ENCODE measurements at regions not wholly inside any gene's neighbourhood (a gene's known extent, or its start where the extent isn't known, plus 50 kb on each side); places are given as distances from the start of the nearest gene placed in this dataset.

DNA sequence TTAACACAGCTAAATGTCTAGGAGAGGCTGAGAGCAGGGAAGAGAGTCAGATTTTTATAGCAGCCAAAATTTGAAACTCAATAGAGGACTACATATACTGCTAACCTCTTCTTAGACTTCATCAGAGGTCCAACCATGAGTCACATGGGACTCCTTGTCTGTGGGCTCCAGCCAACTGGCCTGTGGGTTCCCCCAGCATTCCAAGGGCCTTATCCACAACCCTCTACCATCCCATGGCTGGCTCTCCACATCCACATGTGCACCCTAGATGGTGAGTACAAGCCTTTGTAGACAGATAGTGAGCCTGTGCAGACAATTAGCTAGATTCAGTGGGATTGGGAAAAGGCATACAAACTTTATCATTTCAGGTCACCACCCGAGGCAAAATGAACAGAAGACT is 901.9 kb upstream of the ZEB2 start:
- H3K27me3 Mint-ChIP-seq (ENCODE audit: low read depth): no peaks in the 10 kb centered on the region
- H3K4me1 Mint-ChIP-seq (ENCODE audit: low read depth): no peaks in the 10 kb centered on the region
- H3K36me3 Mint-ChIP-seq (ENCODE audit: low read depth): peaks cover 7% of the 10 kb centered on the region
- peaks cover 30% of the 10 kb centered on the region for H3K9me3 Mint-ChIP-seq (ENCODE audit: low read depth)
- TF ChIP-seq, protein P1, sequence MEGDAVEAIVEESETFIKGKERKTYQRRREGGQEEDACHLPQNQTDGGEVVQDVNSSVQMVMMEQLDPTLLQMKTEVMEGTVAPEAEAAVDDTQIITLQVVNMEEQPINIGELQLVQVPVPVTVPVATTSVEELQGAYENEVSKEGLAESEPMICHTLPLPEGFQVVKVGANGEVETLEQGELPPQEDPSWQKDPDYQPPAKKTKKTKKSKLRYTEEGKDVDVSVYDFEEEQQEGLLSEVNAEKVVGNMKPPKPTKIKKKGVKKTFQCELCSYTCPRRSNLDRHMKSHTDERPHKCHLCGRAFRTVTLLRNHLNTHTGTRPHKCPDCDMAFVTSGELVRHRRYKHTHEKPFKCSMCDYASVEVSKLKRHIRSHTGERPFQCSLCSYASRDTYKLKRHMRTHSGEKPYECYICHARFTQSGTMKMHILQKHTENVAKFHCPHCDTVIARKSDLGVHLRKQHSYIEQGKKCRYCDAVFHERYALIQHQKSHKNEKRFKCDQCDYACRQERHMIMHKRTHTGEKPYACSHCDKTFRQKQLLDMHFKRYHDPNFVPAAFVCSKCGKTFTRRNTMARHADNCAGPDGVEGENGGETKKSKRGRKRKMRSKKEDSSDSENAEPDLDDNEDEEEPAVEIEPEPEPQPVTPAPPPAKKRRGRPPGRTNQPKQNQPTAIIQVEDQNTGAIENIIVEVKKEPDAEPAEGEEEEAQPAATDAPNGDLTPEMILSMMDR (IDR thresholded peaks at IDR 0.05): no peak
- DNase-seq (ENCODE audit: low spot score): no peak
- no peak overlapping the region for H3K4me3 Mint-ChIP-seq (ENCODE audit: unreplicated experiment)
- no peak overlapping the region for H3K27ac Mint-ChIP-seq (ENCODE audit: unreplicated experiment)

DNA sequence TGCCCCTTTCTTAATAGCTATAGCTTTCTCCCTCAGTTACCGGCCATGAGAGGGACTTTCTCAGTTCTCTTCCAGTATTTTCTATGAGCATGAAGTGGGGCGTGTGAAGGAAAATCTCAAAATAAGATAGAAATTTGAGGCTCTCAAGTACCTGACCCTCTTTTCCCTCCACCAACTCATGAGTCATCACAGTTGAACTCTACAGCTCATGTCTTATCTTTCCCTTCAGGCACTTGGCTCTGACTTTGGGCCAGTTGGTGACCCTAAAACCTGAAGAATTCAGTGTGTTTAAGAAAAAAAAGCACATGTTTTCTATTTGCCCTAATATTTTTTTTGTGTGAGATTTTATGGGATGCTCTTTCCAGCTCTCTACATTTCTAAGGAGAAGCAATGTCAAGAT is 896.7 kb upstream of the ZEB2 start:
- DNase-seq (ENCODE audit: low spot score): no peak

DNA sequence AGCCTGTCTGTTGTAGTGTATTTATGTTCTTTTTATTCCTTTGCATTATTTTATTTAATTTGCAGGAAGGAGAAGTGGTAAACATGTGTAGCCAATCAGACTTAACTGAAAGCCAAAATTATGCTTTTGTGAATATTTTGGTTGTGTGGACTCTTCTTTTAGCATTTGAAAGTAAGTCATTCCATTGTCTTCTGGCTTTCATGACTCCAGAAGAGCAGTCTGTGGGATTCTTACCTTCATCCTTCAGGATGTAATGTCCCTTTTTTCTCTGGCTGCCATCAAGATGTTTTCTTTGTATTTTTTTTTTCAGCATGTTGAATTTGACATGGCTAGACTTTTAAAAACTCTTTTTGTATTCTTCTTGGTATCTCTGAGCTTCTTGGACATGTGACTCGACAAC is 895.2 kb upstream of the ZEB2 start:
- peaks cover 8% of the 10 kb centered on the region for H3K4me1 Mint-ChIP-seq (ENCODE audit: low read depth)
- peaks cover 6% of the 10 kb centered on the region for H3K36me3 Mint-ChIP-seq (ENCODE audit: low read depth)
- H3K27ac Mint-ChIP-seq (ENCODE audit: unreplicated experiment): no peak overlapping the region
- no peaks in the 10 kb centered on the region for H3K27me3 Mint-ChIP-seq (ENCODE audit: low read depth)
- no peak for DNase-seq (ENCODE audit: low spot score)
- H3K4me3 Mint-ChIP-seq (ENCODE audit: unreplicated experiment): no peak overlapping the region
- H3K9me3 Mint-ChIP-seq (ENCODE audit: low read depth): peaks cover 22% of the 10 kb centered on the region
- TF ChIP-seq, protein P1 (IDR thresholded peaks at IDR 0.05): no peak

More for the DNA sequence above, 896.7 kb upstream of the ZEB2 start:
- Mint-ChIP-seq H3K4me3 (ENCODE audit: unreplicated experiment) (no peak overlapping the region), H3K9me3 (ENCODE audit: low read depth) (peaks cover 33% of the 10 kb centered on the region), H3K27ac (ENCODE audit: unreplicated experiment) (no peak overlapping the region), H3K27me3 (ENCODE audit: low read depth) (no peaks in the 10 kb centered on the region), H3K4me1 (ENCODE audit: low read depth) (no peaks in the 10 kb centered on the region), H3K36me3 (ENCODE audit: low read depth) (peaks cover 6% of the 10 kb centered on the region)
- TF ChIP-seq, protein P1 (IDR thresholded peaks at IDR 0.05): no peak

DNA sequence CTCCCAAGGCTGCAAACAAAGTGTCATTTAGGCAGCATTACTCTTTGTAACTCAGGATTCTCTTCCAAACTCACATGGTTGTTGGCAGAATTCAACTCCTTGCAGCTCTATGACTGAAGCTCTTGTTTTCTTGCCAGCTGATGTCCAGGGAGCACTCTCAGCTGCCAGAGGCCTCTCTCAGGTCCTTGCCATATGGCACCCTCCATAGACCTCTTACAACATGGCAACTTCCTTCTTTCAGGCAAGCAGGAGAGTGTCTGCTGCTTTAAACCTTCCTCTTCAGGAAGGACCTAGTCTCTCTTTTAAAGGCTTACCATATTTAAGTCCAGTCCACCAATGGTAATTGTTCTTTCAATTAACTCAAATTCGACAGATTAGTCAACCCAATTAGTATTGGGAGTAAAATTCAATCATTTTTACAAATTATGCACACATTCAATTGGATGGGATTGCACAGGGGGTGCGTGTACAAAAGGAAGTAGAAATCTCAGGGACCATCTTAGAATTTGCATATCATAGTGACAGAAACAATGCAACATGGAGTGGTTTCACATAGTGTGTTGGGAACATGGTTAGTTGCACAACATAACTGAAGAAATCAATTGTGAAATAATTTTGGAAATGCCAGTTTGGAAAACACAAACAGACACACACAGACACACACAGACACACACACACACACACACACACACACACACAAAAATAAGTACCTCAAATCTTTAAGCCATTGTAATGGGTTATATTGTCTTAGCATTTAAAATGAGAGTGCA is 893.5 kb upstream of the ZEB2 start:
- H3K27ac Mint-ChIP-seq (ENCODE audit: unreplicated experiment): no peak overlapping the region
- DNase-seq (ENCODE audit: low spot score): no peak
- peaks cover 19% of the 10 kb centered on the region for H3K4me1 Mint-ChIP-seq (ENCODE audit: low read depth)
- TF ChIP-seq, protein P1 (IDR thresholded peaks at IDR 0.05): no peak
- peaks cover 20% of the 10 kb centered on the region for H3K9me3 Mint-ChIP-seq (ENCODE audit: low read depth)
- H3K27me3 Mint-ChIP-seq (ENCODE audit: low read depth): no peaks in the 10 kb centered on the region
- H3K4me3 Mint-ChIP-seq (ENCODE audit: unreplicated experiment): no peak overlapping the region
- H3K36me3 Mint-ChIP-seq (ENCODE audit: low read depth): peaks cover 6% of the 10 kb centered on the region

DNA sequence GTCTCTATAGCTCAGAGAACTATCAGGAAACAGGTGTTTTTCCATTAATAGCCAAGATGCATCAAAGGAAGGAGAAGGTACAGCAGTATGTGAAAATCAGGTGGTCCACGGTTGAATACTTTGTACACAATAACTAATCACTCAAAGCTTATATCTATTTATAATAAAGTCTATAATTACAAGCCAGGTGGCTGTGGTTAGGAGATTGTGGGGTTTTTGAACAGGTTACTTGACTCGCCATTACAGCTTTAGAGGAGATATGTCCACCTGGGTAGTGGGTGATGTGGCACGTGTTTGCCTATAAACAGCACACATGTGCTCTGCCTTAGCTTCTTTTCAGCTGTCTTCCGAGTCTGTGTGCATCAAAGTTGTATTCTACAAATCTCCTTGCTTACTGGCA is 892.2 kb upstream of the ZEB2 start:
- TF ChIP-seq, protein P1 (IDR thresholded peaks at IDR 0.05): no peak
- H3K9me3 Mint-ChIP-seq (ENCODE audit: low read depth): peaks cover 20% of the 10 kb centered on the region
- H3K36me3 Mint-ChIP-seq (ENCODE audit: low read depth): peaks cover 6% of the 10 kb centered on the region
- H3K27ac Mint-ChIP-seq (ENCODE audit: unreplicated experiment): no peak overlapping the region
- H3K4me1 Mint-ChIP-seq (ENCODE audit: low read depth): peaks cover 20% of the 10 kb centered on the region
- no peaks in the 10 kb centered on the region for H3K27me3 Mint-ChIP-seq (ENCODE audit: low read depth)
- H3K4me3 Mint-ChIP-seq (ENCODE audit: unreplicated experiment): no peak overlapping the region
- DNase-seq (ENCODE audit: low spot score): no peak
